Lower lobe of right lung (tissue), 2 donors: ENCODE measurements at regions not wholly inside any gene's neighbourhood (a gene's known extent, or its start where the extent isn't known, plus 50 kb on each side); places are given as distances from the start of the nearest gene placed in this dataset.

ENCODE experiments used
- ATAC-seq, 2 donors: fragments of 200-7000 bp; cut with Tn5 transposase; one replicate each; pipeline ENCODE4 v1.9.1; 2020 to 2022; ENCODE audit warnings: mild to moderate bottlenecking in 2 of 2, moderate library complexity in 2 of 2
- DNase-seq: peaks from one replicate; pipeline ENCODE4 v3.0.0-alpha.2; 2020
- H3K27ac ChIP-seq: fragments of 200-600 bp; one replicate; pipeline ENCODE4 v1.8.0; 2022
- H3K27me3 ChIP-seq: fragments of 200-600 bp; one replicate; pipeline ENCODE4 v1.8.0; 2022; ENCODE audit warnings: low read depth
- H3K36me3 ChIP-seq: fragments of 200-600 bp; one replicate; pipeline ENCODE4 v1.8.0; 2022; ENCODE audit warnings: mild to moderate bottlenecking
- H3K4me1 ChIP-seq: fragments of 200-600 bp; one replicate; pipeline ENCODE4 v1.8.0; 2022
- H3K4me3 ChIP-seq: fragments of 200-600 bp; one replicate; pipeline ENCODE4 v1.8.0; 2022; ENCODE audit warnings: mild to moderate bottlenecking
- H3K9me3 ChIP-seq: fragments of 200-600 bp; one replicate; pipeline ENCODE4 v1.8.0; 2022
- CTCF ChIP-seq: fragments of 200-600 bp; IDR thresholded peaks from one replicate; pipeline ENCODE4 v1.8.0; 2022; ENCODE audit warnings: antibody characterized with exemption, mild to moderate bottlenecking
- intact Hi-C: fragments of 100-400 bp; cut with DNase I; formaldehyde crosslinking; loops from one replicate; pipeline ENCODE4 v1.11.0; 2022
- donor health status: DM: no; HTN: yes; CAD: no; lungs with severe emphysema.

GRCh38 chr15:93311620-93312019 is 222.6 kb upstream of the RGMA start:
- Histone ChIP-seq H3K4me3 (no peak overlapping the region), H3K36me3 (no peaks in the 10 kb centered on the region), H3K27ac (no peak overlapping the region), H3K4me1 (no peaks in the 10 kb centered on the region), H3K9me3 (no peaks in the 10 kb centered on the region), H3K27me3 (no peaks in the 10 kb centered on the region)
- ATAC-seq (no peak), DNase-seq (no peak)
- intact Hi-C loops, result no loop called here
- TF ChIP-seq CTCF, result no peak

DNA sequence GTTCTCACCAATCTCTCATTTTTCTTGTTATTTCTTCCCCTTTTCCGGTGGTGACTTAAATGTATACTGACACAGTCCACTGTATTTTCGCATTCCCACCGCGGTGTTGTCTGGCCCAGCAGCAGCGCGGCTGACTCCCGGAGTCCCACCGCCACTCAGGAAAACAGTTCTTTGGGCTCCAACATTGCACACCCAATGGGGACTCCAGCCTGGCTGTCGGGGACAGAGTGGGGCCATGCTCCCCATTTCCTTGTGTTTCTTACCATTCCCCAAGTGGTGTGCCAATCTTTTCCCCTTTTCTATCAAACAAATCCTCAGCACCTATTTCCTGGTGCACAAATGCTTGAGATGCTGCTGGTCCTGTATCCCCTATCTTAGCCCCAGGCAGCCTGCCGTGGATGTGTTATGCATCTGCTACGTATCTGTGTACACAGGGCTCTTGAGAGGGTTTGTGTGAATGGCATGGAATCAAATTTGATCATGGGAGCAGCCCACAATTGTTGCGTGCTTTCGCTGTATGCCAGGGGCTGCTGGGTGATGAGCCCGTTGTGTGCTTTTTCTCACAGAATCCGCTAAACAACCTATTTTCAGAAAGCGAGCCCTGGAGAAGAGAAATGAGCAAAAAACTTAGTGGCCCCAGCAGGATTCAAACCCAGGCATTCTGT is 219.1 kb upstream of the RGMA start:
- Histone ChIP-seq H3K4me3 (no peak overlapping the region), H3K36me3 (no peaks in the 10 kb centered on the region), H3K27ac (no peak overlapping the region), H3K4me1 (no peaks in the 10 kb centered on the region), H3K27me3 (no peaks in the 10 kb centered on the region), H3K9me3 (no peaks in the 10 kb centered on the region)
- no peak for TF ChIP-seq CTCF
- ATAC-seq (no peak), DNase-seq (no peak)
- intact Hi-C loops, result no loop called here

GRCh38 chr15:93307513-93307912 is 218.5 kb upstream of the RGMA start:
- no peak overlapping the region for H3K4me3 ChIP-seq
- no peak overlapping the region for H3K27ac ChIP-seq
- H3K4me1 ChIP-seq, result no peaks in the 10 kb centered on the region
- intact Hi-C loops, result no loop called here
- DNase-seq, result no peak
- no peaks in the 10 kb centered on the region for H3K27me3 ChIP-seq
- no peaks in the 10 kb centered on the region for H3K36me3 ChIP-seq
- TF ChIP-seq CTCF, result no peak
- no peaks in the 10 kb centered on the region for H3K9me3 ChIP-seq
- ATAC-seq, result no peak

DNA sequence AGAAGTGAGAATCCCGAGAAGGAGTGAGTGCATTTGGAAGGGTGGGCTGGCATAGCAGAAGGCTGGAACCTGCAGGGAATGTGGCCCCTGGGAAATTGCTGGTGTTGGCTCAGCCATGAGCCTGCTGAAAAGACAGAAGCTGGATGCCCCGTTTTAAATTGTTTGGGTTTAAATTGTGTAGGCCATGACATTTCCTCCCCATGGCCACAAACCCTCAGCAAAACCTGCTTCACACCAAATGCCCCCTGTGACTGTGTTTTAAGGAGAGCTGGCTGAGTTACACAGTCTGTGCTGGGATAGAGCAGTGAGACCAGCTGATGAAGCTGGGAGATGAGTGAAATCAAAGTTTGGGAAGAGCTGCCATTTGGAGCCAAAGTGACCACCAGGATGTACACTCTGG is 216.3 kb upstream of the RGMA start:
- no peak for DNase-seq
- TF ChIP-seq CTCF, result no peak
- ATAC-seq, result no peak
- Histone ChIP-seq H3K27me3 (no peaks in the 10 kb centered on the region), H3K27ac (no peak overlapping the region), H3K4me3 (no peak overlapping the region), H3K36me3 (no peaks in the 10 kb centered on the region), H3K4me1 (no peaks in the 10 kb centered on the region), H3K9me3 (no peaks in the 10 kb centered on the region)
- intact Hi-C loops, result no loop called here

DNA sequence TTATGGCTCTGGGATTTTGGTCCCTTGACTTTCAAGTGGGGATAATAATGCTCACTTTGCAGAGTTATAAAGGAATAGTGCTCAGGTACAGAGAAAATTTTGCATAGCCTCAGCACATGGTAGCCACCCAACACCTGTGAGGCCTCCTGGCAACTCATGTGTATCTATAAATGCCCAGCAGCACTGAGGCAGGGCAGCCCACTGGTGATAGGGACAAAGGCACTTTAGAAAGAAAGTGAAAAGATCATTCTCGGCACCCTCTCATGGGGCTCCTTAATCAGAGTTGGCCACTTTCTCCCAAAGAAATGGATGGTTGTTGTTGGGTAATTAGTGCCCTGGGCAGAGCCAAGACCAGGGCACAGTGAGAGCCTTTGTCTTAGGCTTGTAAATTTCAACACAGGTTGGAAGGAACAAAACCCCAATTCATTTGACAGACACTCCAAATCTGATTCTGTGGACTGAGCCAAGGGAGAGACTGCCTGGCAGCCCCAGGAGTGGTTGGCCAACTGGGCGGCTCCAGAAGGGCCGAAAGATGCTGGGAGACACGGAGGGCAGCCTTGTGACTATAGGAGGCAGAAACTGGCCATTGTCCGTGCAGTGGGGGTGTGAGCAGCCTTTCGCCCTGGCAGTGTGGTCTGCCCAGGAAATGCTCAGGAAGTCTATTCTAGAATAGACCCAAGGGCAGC is 213.2 kb upstream of the RGMA start:
- intact Hi-C loops, result no loop called here
- ATAC-seq (no peak), DNase-seq (no peak)
- Histone ChIP-seq H3K4me3 (no peak overlapping the region), H3K27me3 (no peaks in the 10 kb centered on the region), H3K4me1 (no peaks in the 10 kb centered on the region), H3K36me3 (no peaks in the 10 kb centered on the region), H3K27ac (no peak overlapping the region), H3K9me3 (no peaks in the 10 kb centered on the region)
- no peak for TF ChIP-seq CTCF
